ENCODE measurements at regions not wholly inside any gene's neighbourhood (a gene's known extent, or its start where the extent isn't known, plus 50 kb on each side); places are given as distances from the start of the nearest gene placed in this dataset.

GRCh38 chr11:112315861-112316739 lies 55.4 kb upstream of the PLET1 start:
- TF ChIP-seq, protein P1, sequence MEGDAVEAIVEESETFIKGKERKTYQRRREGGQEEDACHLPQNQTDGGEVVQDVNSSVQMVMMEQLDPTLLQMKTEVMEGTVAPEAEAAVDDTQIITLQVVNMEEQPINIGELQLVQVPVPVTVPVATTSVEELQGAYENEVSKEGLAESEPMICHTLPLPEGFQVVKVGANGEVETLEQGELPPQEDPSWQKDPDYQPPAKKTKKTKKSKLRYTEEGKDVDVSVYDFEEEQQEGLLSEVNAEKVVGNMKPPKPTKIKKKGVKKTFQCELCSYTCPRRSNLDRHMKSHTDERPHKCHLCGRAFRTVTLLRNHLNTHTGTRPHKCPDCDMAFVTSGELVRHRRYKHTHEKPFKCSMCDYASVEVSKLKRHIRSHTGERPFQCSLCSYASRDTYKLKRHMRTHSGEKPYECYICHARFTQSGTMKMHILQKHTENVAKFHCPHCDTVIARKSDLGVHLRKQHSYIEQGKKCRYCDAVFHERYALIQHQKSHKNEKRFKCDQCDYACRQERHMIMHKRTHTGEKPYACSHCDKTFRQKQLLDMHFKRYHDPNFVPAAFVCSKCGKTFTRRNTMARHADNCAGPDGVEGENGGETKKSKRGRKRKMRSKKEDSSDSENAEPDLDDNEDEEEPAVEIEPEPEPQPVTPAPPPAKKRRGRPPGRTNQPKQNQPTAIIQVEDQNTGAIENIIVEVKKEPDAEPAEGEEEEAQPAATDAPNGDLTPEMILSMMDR (IDR thresholded peaks at IDR 0.05) = no peak
- no peak for TF ChIP-seq POLR2A (IDR thresholded peaks at IDR 0.05)
